ENCODE measurements at regions not wholly inside any gene's neighbourhood (a gene's known extent, or its start where the extent isn't known, plus 50 kb on each side); places are given as distances from the start of the nearest gene placed in this dataset.

DNA sequence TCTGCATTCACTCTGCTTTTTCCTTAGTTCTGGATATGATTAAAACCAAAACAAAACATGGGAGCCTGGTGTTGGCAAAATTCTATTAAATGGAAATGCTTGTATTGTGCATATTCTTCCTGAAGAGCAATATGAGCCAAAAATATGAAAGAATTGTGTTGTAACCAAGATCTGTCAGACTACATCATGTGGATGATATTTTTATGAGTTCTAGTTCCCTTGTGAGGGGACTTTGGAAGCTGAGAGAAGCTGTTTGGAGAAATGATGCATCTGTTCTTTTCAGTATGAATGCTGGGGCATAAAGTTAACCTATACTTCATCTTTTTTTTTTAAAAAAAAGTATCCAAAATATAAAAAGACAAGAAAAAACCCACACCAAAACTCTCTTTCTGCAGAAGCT, 782.7 kb downstream of the ANKRD7 start:
- TF ChIP-seq POLR2A (IDR thresholded peaks at IDR 0.05) (no peak), EP300 (IDR thresholded peaks at IDR 0.05) (no peak)
- TF ChIP-seq, protein P1, sequence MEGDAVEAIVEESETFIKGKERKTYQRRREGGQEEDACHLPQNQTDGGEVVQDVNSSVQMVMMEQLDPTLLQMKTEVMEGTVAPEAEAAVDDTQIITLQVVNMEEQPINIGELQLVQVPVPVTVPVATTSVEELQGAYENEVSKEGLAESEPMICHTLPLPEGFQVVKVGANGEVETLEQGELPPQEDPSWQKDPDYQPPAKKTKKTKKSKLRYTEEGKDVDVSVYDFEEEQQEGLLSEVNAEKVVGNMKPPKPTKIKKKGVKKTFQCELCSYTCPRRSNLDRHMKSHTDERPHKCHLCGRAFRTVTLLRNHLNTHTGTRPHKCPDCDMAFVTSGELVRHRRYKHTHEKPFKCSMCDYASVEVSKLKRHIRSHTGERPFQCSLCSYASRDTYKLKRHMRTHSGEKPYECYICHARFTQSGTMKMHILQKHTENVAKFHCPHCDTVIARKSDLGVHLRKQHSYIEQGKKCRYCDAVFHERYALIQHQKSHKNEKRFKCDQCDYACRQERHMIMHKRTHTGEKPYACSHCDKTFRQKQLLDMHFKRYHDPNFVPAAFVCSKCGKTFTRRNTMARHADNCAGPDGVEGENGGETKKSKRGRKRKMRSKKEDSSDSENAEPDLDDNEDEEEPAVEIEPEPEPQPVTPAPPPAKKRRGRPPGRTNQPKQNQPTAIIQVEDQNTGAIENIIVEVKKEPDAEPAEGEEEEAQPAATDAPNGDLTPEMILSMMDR (IDR thresholded peaks at IDR 0.05) = no peak

All from tibial nerve (tissue), 4 donors.